Sciatic nerve (tissue), 2 donors: ENCODE measurements at regions not wholly inside any gene's neighbourhood (a gene's known extent, or its start where the extent isn't known, plus 50 kb on each side); places are given as distances from the start of the nearest gene placed in this dataset.

ENCODE experiments used
- ATAC-seq: fragments of 200-7000 bp; cut with Tn5 transposase; one replicate; pipeline ENCODE4 v1.9.1; 2020; ENCODE audit warnings: mild to moderate bottlenecking, moderate library complexity
- DNase-seq: peaks from one replicate; pipeline ENCODE4 v3.0.0-alpha.2; 2020; ENCODE audit warnings: low spot score
- intact Hi-C: fragments of 100-400 bp; cut with DNase I; formaldehyde crosslinking; loops from one replicate; pipeline ENCODE4 v1.14.2; 2022
- donor health status: DM: no; HTN: no; CAD: no.
- donor health status: DM: no; HTN: no; CAD: no.

DNA sequence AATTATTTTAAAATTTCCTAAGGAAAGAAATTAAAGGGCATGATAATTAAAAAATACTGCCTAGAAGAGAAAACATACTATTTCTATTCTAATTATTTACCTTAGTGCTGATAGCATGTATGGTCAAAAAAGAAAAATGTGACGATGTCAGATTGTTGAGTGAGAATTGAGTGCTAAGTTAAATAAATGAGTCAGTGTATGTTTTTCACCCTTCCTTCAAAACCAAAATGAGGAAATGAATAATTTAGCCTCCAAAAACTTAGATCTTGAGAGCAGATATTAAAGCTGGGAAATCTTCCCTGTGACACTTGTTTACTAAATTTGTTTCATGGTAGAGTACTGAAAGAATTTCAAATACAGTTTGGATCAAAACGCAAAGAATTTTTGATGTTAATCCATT lies 58.6 kb upstream of the NYAP2 start:
- intact Hi-C loops: no loop called here

GRCh38 chr2:225337183-225337582 lies 62.3 kb upstream of the NYAP2 start:
- DNase-seq (no peak), ATAC-seq (no peak)
- intact Hi-C loops: no loop called here

More for the DNA sequence above, 58.6 kb upstream of the NYAP2 start:
- DNase-seq (no peak), ATAC-seq (no peak)

DNA sequence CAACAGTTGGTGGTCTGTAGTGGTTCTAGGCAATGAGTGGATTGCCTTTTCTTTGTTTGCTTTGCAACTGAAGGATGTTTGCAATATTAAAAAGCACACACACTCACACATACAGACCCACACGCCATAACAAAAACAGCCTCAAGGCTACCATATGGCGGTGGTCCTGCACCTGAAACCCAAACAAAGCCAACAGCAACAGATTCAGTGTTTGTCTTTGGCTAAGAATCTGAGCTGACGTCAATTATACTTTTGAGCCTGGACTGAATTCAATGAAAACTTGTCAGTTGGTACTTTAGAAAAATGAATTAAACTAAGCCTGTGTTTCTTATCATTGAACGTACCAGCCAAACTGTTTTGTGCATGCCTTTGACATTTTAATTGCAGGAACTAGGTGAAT lies 65.0 kb upstream of the NYAP2 start:
- ATAC-seq (no peak), DNase-seq (no peak)
- intact Hi-C loops: no loop called here

DNA sequence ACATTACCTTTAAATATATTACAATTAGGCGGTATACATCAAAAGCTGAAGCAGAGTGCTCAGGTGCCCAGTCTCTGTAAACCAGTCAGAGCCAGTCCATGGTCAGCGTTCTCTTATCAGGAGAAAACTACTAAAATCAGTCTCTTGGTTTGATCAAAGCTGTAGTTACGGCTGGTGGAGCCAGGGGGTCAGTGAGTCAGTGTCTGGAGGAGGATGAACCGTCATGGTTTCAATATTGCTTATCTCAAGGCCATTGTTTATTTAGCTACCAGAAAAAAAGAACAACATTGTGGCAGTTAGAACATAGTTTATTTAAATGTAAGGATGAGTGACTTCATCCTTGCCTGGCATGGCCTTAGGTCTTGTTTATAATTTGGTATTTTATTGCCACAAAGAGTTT lies 71.3 kb upstream of the NYAP2 start:
- ATAC-seq (no peak), DNase-seq (no peak)
- intact Hi-C loops: no loop called here

DNA sequence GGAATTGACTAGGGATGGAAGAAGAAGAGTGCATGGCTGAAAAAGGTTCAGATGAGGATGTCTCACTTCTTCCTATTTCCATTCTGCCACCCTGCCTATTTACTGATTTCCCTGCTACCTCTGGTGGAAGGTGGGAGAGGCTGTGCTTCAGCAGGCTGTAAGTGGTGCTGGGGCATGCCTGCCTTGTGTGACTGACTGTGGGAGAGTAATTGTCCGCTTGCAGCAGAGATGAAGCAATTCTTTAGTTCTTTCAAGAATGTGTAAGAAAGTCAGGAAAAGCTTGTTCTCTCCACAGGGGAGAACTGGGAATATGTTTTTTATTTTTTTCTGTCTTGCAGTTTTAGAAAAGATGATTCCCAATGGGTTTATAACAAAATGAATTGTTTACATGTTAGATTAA lies 72.5 kb upstream of the NYAP2 start:
- ATAC-seq (no peak), DNase-seq (no peak)
- intact Hi-C loops: no loop called here

GRCh38 chr2:225319872-225320271 lies 79.6 kb upstream of the NYAP2 start:
- DNase-seq (no peak), ATAC-seq (no peak)
- intact Hi-C loops: no loop called here

DNA sequence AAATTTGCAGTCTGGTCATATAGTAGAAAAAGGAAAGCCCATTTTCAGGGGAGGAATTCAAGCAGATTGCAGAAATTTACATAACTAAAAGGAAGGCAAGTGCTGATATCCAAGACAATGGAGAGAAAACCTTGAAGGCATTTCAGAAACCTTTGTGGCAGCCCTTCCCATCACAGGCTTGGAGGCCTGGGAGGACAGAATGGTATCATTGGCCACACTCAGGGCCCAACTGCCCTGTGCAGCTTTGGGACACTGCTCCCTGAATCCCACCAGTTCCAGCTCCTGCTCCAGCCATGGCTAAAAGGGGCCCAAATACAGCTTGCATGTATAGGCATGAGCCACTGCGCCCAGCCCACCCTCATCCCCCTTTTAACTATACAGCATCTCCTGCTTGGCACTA lies 81.1 kb upstream of the NYAP2 start:
- ATAC-seq (no peak), DNase-seq (no peak)
- intact Hi-C loops: no loop called here

- DNase-seq (no peak), ATAC-seq (no peak)
- intact Hi-C loops: no loop called here
Observed at GRCh38 chr2:225317186-225317585, 82.3 kb upstream of the NYAP2 start.

- no peak for DNase-seq
- intact Hi-C loops: no loop called here
- ATAC-seq: no peak
Observed at GRCh38 chr2:225310745-225311144, 88.8 kb upstream of the NYAP2 start.

DNA sequence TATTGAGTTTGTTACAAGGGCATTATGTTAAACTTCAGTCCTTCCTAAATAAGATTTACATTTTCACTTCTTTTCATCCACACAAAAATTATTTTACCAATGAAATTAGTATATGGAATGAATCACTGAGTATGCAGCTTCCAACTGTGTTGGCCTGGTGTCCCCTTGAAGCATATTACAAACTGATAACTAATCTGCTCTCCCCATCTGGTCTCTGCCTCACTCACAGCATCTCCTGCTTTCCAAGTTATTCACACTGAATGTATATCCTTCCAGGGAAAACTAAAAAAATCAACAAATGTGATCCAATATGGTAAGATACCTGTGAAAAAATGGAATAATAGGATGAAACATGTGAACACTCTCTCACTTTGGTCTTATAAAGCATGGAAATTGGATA lies 90.0 kb upstream of the NYAP2 start:
- no peak for DNase-seq
- ATAC-seq: no peak
- intact Hi-C loops: no loop called here

- no peak for DNase-seq
- intact Hi-C loops: no loop called here
- no peak for ATAC-seq
Observed at GRCh38 chr2:225296951-225297350, 102.6 kb upstream of the NYAP2 start.

DNA sequence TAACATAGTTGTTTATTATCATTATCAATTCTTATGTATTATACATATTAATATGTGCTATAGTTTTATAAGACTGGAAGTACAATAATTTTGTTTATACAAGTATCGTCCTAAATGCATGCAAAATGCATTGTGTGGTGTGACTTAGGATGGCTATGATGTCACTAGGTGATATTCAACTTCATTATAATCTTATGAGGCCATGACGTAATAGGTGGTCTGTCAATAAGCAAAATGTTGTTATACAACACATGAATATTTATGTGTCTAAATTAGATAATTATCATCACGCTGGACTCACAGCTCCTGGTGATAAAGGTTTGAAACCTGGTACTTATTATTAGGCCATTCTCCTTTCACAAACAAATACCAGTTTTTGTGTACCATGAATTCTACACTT lies 104.4 kb upstream of the NYAP2 start:
- intact Hi-C loops: no loop called here
- ATAC-seq (no peak), DNase-seq (no peak)

- ATAC-seq: no peak
- intact Hi-C loops: no loop called here
- no peak for DNase-seq
Observed at GRCh38 chr2:225293638-225294037, 105.9 kb upstream of the NYAP2 start.

- no peak for ATAC-seq
- intact Hi-C loops: no loop called here
- DNase-seq: no peak
Observed at GRCh38 chr2:225290757-225291400, 108.6 kb upstream of the NYAP2 start.

GRCh38 chr2:225289659-225290058 lies 109.9 kb upstream of the NYAP2 start:
- ATAC-seq: no peak
- intact Hi-C loops: no loop called here

GRCh38 chr2:225288986-225289385 lies 110.5 kb upstream of the NYAP2 start:
- intact Hi-C loops: no loop called here
- no peak for ATAC-seq
- no peak for DNase-seq

More at GRCh38 chr2:225289659-225290058, 109.9 kb upstream of the NYAP2 start:
- DNase-seq: no peak

DNA sequence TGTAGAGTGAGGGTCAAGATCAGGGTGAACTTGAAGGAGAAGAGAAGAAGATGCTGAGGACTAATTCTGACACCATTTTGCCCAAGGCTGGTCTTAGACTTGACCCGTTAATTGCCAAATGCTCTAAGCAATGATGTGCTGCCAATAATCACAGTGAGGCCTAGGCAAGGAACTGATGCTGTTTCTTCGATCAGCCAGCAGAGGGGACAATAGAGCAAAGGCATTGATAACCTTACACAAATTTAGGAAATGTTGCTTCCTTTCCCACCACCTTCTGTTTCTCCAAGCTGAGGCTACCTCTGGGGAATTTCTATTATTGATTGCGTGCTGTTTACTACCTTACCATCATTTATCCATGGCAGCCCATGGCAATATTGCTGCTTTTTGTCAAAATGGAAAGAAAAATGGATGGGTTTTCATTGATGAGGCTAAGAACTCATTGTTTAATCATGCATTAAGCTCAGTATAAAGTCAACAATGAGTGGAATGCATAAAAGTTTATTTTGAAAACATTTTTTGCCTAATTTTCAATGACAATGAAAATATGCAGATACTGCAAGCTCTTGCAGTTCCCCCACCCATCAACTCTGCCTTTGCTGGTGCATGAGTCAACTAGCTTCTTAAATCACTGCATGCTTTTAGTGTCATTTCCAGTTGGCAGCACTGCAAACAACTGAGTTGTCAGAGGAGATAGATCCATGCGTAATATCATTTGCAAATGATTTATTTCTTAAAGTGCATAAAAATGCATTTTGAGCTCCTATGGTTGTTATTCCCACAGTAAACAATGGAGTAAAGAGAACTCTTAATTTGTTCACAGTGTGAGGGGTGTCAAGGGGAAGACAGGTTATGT lies 116.4 kb upstream of the NYAP2 start:
- intact Hi-C loops: no loop called here
- DNase-seq (no peak), ATAC-seq (no peak)

DNA sequence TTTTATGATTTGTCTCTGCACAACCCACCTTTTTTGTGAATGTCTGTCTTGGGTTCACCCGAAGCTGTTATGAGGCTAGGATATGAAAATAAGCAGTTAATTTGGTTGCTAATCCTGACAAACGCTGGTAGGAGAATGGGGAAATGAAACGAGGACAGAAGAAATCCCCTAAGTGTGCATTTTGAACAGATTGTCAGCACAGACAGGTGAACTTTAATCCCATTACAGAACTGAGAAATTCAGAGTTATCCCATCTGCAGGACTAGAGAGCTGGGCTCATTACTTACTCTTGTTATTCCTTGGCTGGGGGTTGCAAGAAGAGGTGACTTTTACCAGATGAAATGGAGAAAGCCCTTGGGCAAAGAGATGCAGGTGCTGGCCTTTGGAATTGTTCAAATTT lies 123.3 kb upstream of the NYAP2 start:
- DNase-seq: no peak
- intact Hi-C loops: no loop called here
- no peak for ATAC-seq

DNA sequence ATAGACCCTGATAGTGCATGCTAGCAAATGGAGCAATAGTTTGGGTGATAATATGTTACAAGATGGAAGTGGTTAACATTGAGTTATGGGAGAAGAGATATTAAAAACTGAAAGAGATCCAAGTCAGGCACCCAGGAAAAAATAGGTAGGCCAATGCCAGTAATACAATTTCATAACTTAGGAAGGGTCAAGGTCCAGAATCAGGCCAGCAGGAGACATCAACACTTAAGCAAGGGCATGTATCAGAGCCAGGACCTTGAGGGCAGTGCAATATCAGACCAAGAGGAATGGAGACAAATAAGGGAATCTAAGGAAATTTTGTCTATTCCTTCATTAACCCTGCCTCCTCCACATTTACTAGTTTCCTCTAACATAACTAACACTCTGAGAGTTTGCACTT lies 124.1 kb upstream of the NYAP2 start:
- DNase-seq (no peak), ATAC-seq (no peak)
- intact Hi-C loops: no loop called here

- intact Hi-C loops: no loop called here
- no peak for DNase-seq
- ATAC-seq: no peak
Observed at GRCh38 chr2:225274751-225275150, 124.8 kb upstream of the NYAP2 start.

GRCh38 chr2:225272173-225272572 lies 127.3 kb upstream of the NYAP2 start:
- DNase-seq (no peak), ATAC-seq (no peak)
- intact Hi-C loops: no loop called here
